ENCODE measurements at regions not wholly inside any gene's neighbourhood (a gene's known extent, or its start where the extent isn't known, plus 50 kb on each side); places are given as distances from the start of the nearest gene placed in this dataset.
A peak's percentile ranks its signal among the peaks of the same experiment; 100 is the strongest.

DNA sequence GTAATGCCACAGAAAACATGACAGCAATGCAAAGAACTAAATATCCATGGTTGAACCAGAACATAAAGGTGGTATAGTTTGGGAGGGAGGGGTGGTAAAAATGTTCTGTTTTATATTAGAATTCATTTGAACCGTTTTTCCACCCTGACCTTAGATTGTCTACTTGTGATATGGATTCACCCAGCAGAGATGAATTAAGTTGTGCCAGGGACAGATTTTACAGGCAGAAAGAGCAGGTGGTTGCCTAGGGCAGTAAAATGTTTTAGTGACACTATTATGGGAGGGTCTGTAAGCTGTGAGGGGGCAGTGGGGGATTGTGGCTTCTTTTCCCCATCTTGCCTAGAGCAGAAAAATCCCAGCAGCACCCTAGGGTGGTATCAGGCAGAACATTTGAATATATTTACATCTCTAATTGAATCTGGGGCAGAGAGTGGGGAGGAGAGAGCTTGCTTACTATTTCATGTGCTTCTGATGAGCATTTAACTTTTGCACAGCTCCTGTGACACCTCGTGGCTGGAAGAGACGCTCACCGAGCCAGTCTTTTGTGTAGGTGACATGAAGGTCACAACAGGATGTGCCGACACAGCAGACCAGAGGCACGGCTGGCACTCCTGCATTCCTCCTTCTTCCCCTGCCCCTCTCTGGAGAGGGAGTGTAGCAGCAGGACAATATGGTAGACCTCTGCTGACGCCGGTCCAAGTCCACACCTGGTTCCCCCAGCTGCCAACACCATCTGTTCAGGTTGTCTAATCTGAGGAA, 452.3 kb downstream of the IRS2 start:
- H3K27ac Mint-ChIP-seq: no peak overlapping the region
- peaks cover 3% of the 10 kb centered on the region for H3K27me3 Mint-ChIP-seq (ENCODE audit: low read depth)
- H3K36me3 Mint-ChIP-seq (ENCODE audit: low read depth): no peaks in the 10 kb centered on the region
- H3K4me3 Mint-ChIP-seq: no peak overlapping the region
- H3K4me1 Mint-ChIP-seq: peaks cover 12% of the 10 kb centered on the region
- TF ChIP-seq, protein P1, sequence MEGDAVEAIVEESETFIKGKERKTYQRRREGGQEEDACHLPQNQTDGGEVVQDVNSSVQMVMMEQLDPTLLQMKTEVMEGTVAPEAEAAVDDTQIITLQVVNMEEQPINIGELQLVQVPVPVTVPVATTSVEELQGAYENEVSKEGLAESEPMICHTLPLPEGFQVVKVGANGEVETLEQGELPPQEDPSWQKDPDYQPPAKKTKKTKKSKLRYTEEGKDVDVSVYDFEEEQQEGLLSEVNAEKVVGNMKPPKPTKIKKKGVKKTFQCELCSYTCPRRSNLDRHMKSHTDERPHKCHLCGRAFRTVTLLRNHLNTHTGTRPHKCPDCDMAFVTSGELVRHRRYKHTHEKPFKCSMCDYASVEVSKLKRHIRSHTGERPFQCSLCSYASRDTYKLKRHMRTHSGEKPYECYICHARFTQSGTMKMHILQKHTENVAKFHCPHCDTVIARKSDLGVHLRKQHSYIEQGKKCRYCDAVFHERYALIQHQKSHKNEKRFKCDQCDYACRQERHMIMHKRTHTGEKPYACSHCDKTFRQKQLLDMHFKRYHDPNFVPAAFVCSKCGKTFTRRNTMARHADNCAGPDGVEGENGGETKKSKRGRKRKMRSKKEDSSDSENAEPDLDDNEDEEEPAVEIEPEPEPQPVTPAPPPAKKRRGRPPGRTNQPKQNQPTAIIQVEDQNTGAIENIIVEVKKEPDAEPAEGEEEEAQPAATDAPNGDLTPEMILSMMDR (IDR thresholded peaks at IDR 0.05; ENCODE audit: unreplicated experiment in 3 of 3): no peak
- H3K9me3 Mint-ChIP-seq: no peaks in the 10 kb centered on the region

DNA sequence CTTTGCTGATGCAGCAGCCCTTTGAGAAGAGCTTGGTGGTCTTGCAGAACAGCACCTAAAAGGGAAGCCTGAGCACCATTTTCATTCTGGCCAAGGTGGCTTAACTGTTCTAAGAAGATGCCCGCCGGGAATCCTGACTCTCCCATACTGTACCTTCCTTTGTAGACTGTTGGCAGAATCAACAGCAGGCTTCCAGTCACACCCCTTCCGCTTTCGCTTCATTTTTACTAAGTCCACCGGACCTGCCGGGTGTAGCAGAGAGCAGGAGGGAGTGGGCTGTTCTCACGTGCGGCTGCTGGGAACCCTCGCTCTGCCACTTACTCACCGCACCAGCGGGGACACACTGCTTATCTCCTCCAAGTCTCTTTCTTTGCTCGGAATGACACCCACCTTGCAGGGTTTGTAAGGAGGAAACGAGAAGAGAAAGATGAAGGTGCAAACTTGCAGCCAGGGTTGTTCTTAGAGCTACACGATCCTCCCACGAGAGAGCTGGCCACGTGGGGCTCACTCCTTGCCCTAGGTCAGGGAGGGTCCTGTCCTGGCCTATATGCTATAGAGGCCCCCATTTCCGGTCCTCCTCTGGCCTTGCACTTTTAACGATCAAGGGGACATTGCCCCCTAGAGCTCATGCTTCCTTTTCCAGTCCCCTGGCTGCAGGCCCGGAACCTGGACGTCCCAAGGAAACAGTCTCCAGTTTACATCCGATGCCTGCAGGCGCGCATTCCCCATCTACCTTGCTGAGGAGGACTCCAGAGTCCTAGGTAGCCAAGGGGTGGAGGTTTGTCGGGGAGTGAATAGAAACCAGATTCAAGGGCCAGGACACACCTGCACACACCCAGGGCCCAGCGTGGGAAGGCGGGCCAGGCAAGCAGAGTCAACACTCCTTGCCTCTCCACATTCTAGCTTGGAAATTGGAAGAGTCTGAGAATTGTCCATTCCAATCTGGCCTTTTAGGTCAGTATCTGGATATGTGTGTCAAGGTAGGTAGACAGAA, 453.6 kb downstream of the IRS2 start:
- peaks cover 3% of the 10 kb centered on the region for H3K27me3 Mint-ChIP-seq (ENCODE audit: low read depth)
- H3K4me3 Mint-ChIP-seq: no peak overlapping the region
- H3K27ac Mint-ChIP-seq: no peak overlapping the region
- H3K4me1 Mint-ChIP-seq: peaks cover 12% of the 10 kb centered on the region
- H3K36me3 Mint-ChIP-seq (ENCODE audit: low read depth): no peaks in the 10 kb centered on the region
- H3K9me3 Mint-ChIP-seq: no peaks in the 10 kb centered on the region
- TF ChIP-seq, protein P1 (IDR thresholded peaks at IDR 0.05; ENCODE audit: unreplicated experiment in 3 of 3): no peak

DNA sequence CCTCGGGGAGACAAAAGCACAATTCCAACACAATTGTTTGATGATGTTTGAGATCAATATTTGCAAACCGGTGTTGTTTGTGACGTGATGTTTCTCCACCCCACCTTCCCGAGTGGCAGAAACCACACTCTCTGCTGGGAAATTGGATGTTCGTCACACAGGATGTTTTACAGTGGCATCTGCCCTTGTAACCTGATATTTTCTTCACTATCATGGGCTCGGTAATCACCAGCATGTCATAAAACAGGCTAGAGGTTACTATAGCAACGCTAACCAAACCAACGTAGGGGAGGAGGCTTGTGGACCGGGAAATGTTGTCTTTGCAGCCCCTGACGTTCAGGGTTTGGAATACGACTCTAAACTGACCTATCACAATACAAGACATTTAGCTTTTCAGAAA, 454.5 kb downstream of the IRS2 start:
- peak overlapping the region in 2 of 3 experiments; percentile 38 to 48 for H3K4me3 Mint-ChIP-seq
- TF ChIP-seq, protein P1 (IDR thresholded peaks at IDR 0.05; ENCODE audit: unreplicated experiment in 3 of 3): no peak
- peaks cover 12% of the 10 kb centered on the region for H3K4me1 Mint-ChIP-seq
- H3K36me3 Mint-ChIP-seq (ENCODE audit: low read depth): no peaks in the 10 kb centered on the region
- H3K9me3 Mint-ChIP-seq: no peaks in the 10 kb centered on the region
- H3K27me3 Mint-ChIP-seq (ENCODE audit: low read depth): peaks cover 3% of the 10 kb centered on the region
- H3K27ac Mint-ChIP-seq: no peak overlapping the region

DNA sequence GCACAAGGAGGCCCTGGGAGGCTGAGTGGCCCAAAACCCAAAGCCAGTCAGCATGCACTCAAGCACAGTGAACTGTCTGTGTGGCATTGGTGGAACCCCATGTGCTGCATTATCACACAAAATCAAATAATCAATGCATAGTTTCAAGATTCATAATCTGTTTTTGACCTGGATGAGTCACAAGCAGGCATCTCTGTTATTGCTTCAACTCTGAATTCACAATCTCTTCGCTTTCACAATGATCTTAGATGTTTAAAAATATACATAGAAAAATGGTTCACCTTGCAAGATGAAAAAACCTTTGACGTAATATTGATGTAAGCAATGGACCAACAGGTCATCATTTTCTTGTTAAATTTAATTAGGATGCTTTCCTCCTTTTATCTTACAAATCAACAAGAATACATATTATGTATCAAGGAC, 455.4 kb downstream of the IRS2 start:
- Mint-ChIP-seq H3K4me3 (no peak overlapping the region), H3K4me1 (peaks cover 7% of the 10 kb centered on the region), H3K36me3 (ENCODE audit: low read depth) (no peaks in the 10 kb centered on the region), H3K9me3 (no peaks in the 10 kb centered on the region), H3K27ac (no peak overlapping the region), H3K27me3 (ENCODE audit: low read depth) (peaks cover 3% of the 10 kb centered on the region)
- TF ChIP-seq, protein P1 (IDR thresholded peaks at IDR 0.05; ENCODE audit: unreplicated experiment in 3 of 3): no peak

DNA sequence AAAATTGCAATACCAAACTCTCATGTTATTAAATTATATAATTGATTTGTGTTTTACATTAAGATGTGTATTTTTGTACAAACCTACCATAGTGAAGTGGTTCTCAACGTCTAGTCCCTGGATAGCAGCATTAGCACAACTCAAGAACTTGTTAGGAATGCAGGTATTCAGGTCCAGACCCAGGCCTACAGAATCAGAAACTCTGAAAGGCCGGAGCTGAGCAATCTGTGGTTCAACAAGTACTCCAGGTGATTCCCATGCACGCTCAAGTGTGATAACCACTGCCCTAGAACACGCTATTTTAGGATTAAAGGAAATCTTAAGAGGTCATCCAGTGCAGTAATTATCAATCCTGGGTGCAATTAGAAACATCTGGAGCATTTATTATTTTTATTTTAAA, 456.3 kb downstream of the IRS2 start:
- H3K9me3 Mint-ChIP-seq: no peaks in the 10 kb centered on the region
- TF ChIP-seq, protein P1 (IDR thresholded peaks at IDR 0.05; ENCODE audit: unreplicated experiment in 3 of 3): no peak
- no peaks in the 10 kb centered on the region for H3K36me3 Mint-ChIP-seq (ENCODE audit: low read depth)
- no peak overlapping the region for H3K4me3 Mint-ChIP-seq
- peaks cover 3% of the 10 kb centered on the region for H3K27me3 Mint-ChIP-seq (ENCODE audit: low read depth)
- H3K4me1 Mint-ChIP-seq: peaks cover 7% of the 10 kb centered on the region
- no peak overlapping the region for H3K27ac Mint-ChIP-seq
